Activated T-cell treated with anti-CD3 and anti-CD28 coated beads, Interleukin-2, amount 50 U/mL, for 72 hours (primary cell): ENCODE measurements at regions not wholly inside any gene's neighbourhood (a gene's known extent, or its start where the extent isn't known, plus 50 kb on each side); places are given as distances from the start of the nearest gene placed in this dataset.
"Not testable (repeated sequence)": the region's sequence is repeated elsewhere in the genome, so short reads cannot be mapped to it uniquely, and the experiment has no call there.

Source experiments
- ATAC-seq, 2 donors: fragments of 150-1000 bp; cut with Tn5 transposase; replicated peaks in 1 of 2; 2 replicates each; pipeline ENCODE4 v1.10.0; 2021; ENCODE audit warnings: moderate library complexity in 2 of 2, mild to moderate bottlenecking in 1 of 2
- DNase-seq, 2 donors: peaks; one replicate each; pipeline ENCODE4 v3.0.0; 2021 to 2022; ENCODE audit warnings: mixed read lengths in 1 of 2
- H3K27ac Mint-ChIP-seq: one replicate; pipeline ENCODE4 v1.8.0; 2022; ENCODE audit warnings: mild to moderate bottlenecking, moderate library complexity, mixed read lengths
- H3K27me3 Mint-ChIP-seq: one replicate; pipeline ENCODE4 v1.8.0; 2022; ENCODE audit warnings: low read depth, mixed read lengths
- H3K36me3 Mint-ChIP-seq, 2 donors: one replicate each; pipeline ENCODE4 v1.8.0; 2022; ENCODE audit warnings: mixed read lengths in 2 of 2, mild to moderate bottlenecking in 1 of 2; ENCODE audit not compliant: insufficient read depth in 2 of 2
- H3K4me1 Mint-ChIP-seq: one replicate; pipeline ENCODE4 v1.8.0; 2022; ENCODE audit warnings: low read depth, mixed read lengths
- H3K4me3 Mint-ChIP-seq, 2 donors: one replicate each; pipeline ENCODE4 v1.8.0; 2022; ENCODE audit warnings: mild to moderate bottlenecking in 2 of 2, mixed read lengths in 2 of 2, moderate library complexity in 2 of 2
- H3K9me3 Mint-ChIP-seq, 2 donors: one replicate each; pipeline ENCODE4 v1.8.0; 2022; ENCODE audit warnings: mixed read lengths in 2 of 2

DNA sequence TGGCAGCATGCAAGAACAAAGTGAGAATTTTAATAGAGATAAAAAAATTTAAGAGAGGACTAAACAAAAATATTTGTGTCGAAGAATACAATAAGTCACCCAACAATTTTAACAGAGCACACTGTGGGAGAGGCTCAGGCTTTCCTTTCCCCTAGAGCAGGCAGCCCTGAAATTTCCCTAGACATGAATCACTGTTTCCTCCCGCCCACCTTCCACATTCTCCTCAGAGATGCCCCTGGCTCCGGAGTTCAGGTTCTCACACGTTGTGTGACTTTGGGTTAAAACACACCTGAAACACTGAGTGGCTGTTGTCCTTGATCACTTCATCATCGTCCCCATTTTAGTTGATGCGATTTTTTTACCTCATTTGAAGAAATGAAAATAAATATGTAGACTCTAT, 1231.1 kb downstream of the TMEM121 start:
- DNase-seq, H3K27ac Mint-ChIP-seq, H3K9me3 Mint-ChIP-seq, H3K27me3 Mint-ChIP-seq, H3K36me3 Mint-ChIP-seq: not testable (repeated sequence)
- ATAC-seq, result peak; percentile 50 to 60
- Mint-ChIP-seq H3K4me3 (peak overlapping the region; percentile 29 to 43), H3K4me1 (peaks cover 14% of the 10 kb centered on the region)

DNA sequence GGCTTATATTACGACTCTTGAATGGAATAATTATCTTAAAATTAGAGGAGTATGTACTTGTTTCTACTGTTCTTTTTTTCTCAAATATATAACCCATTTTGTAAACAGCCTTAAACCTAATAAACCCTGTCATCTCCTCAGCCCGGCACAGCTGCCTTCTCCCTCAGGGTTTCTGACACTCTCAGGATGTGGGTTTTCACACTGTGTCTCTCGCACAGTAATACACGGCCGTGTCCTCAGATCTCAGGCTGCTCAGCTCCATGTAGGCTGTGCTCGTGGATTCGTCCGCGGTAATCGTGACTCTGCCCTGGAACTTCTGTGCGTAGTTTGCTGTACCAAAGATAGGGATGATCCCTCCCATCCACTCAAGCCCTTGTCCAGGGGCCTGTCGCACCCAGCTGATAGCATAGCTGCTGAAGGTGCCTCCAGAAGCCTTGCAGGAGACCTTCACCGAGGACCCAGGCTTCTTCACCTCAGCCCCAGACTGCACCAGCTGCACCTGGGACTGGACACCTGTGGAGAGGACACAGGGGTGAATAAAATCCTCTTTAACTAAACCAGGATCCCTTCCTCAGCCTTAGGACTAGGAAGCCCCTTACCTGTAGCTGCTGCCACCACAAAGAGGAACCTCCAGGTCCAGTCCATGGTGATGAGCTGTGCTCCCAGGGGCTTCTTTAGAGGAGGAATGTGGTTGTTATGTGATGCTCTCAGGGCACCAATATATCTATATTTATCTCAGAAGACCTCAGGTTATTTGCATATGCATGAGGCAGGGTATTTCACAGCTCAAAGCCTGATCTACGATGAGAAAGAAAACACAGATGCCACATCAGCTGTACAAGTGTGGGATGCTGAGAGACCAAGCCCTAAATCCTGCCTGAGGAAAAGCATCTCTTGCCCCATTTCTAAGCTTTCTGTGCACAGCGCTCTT, 1235.8 kb downstream of the TMEM121 start:
- not testable (repeated sequence) for H3K9me3 Mint-ChIP-seq, H3K27me3 Mint-ChIP-seq, H3K4me3 Mint-ChIP-seq, H3K27ac Mint-ChIP-seq, DNase-seq, H3K36me3 Mint-ChIP-seq
- peaks cover 36% of the 10 kb centered on the region for H3K4me1 Mint-ChIP-seq
- peak; percentile 27 to 37 for ATAC-seq

GRCh38 chr14:106764968-106765369, 1238.6 kb downstream of the TMEM121 start:
- H3K27me3 Mint-ChIP-seq, H3K27ac Mint-ChIP-seq, H3K36me3 Mint-ChIP-seq, H3K4me3 Mint-ChIP-seq, H3K9me3 Mint-ChIP-seq: not testable (repeated sequence)
- peaks cover 41% of the 10 kb centered on the region for H3K4me1 Mint-ChIP-seq
- peak; percentile 7 to 43 for DNase-seq
- peak; percentile 85 to 89 for ATAC-seq

DNA sequence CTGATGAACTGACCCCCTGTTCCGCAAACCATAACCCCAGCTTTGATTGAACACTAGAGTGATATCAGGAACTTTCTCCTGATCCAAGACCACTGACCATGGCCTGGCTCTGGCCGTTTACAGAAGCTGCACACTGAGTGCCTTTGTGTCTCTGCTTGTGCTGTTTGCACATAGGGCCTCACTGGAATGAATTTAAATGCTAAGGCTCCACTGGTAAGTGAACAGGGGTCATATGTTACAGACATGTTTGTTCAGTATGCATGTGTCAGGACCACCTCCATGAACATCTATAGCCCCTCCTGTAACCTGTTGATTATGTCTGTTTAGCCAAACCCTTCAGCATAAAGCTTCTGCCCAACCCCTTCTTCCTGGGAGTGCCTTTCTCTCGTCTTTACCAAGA, 1239.8 kb downstream of the TMEM121 start:
- Mint-ChIP-seq H3K9me3 (no peaks in the 10 kb centered on the region), H3K27ac (no peak overlapping the region), H3K4me3 (no peak overlapping the region), H3K36me3 (no peaks in the 10 kb centered on the region), H3K4me1 (peaks cover 49% of the 10 kb centered on the region), H3K27me3 (no peaks in the 10 kb centered on the region)
- DNase-seq (no peak), ATAC-seq (no peak)

DNA sequence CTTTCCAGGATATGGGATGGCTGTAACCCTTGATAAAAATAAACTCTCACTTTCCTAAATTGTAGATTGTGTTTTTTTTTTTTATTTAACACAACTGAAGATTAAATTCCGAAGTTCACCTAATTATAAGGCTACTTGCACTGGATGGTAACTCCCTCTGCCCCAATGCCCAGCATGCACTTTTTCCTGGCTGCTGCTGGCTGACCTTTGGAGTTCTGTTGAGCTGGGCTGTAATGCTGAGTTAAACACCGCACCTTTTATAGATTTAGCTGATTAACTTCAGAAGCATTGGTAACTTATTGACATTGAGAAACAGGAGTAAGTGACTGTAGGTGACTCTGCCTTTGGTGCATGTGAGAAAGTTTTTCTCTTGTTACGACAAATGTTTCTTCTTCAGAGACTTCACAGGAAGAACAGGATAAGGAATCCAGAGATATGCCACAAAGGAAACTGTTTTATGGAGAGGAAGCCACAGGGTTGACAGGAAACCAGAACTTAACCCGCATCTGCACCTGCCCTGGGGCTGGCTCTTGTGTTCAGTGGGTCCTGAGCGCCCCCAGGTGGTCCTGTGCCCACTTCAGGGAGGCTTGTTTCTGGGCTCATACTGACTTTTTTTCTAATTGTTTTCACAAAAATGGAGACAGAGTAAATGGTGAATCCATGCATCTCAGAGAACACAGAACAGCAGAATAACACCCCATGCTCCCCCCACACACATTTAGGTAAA, 1240.3 kb downstream of the TMEM121 start:
- not testable (repeated sequence) for H3K27me3 Mint-ChIP-seq, H3K9me3 Mint-ChIP-seq, H3K27ac Mint-ChIP-seq, H3K36me3 Mint-ChIP-seq
- Mint-ChIP-seq H3K4me1 (peaks cover 49% of the 10 kb centered on the region), H3K4me3 (peak overlapping the region; percentile 13 to 29)
- ATAC-seq (peak in 1 of 2 donors; percentile 43), DNase-seq (peak; percentile 45 to 60)

DNA sequence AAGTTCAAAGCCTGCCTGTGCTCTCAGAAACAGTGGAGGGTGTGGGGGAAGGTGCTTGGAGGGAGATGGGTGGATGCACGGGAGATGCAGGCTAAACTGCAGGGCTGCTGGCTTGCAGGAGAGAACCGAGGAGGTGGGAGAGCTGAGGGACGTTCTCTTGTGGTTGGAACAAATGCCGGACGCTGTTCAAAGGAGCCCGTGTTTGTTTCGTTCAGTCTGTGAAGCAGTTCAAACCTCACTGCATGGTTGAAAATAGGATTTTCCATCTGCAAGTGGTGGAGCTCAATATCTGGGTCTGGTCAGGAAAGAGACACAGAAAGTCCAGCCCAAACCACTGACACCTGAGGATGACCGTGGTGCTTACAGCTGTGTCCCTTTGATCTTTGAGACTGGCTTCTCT, 1241.8 kb downstream of the TMEM121 start:
- H3K27ac Mint-ChIP-seq, H3K9me3 Mint-ChIP-seq, DNase-seq, H3K36me3 Mint-ChIP-seq, H3K27me3 Mint-ChIP-seq: not testable (repeated sequence)
- H3K4me3 Mint-ChIP-seq, result peak overlapping the region in 1 of 2 donors; percentile 43
- peaks cover 49% of the 10 kb centered on the region for H3K4me1 Mint-ChIP-seq
- peak in 1 of 2 donors; percentile 35 for ATAC-seq

GRCh38 chr14:106768972-106769700, 1242.8 kb downstream of the TMEM121 start:
- Mint-ChIP-seq H3K4me3 (peak overlapping the region in 1 of 2 donors; percentile 37), H3K4me1 (peaks cover 49% of the 10 kb centered on the region)
- H3K9me3 Mint-ChIP-seq, H3K36me3 Mint-ChIP-seq, DNase-seq, ATAC-seq, H3K27ac Mint-ChIP-seq, H3K27me3 Mint-ChIP-seq: not testable (repeated sequence)

- DNase-seq, H3K36me3 Mint-ChIP-seq, H3K27me3 Mint-ChIP-seq, H3K9me3 Mint-ChIP-seq: not testable (repeated sequence)
- Mint-ChIP-seq H3K4me1 (peaks cover 50% of the 10 kb centered on the region), H3K4me3 (peak overlapping the region in 1 of 2 donors; percentile 6), H3K27ac (peak overlapping the region; percentile 47)
- peak; percentile 80 to 86 for ATAC-seq
Measured at GRCh38 chr14:106770158-106770672, 1243.8 kb downstream of the TMEM121 start.

DNA sequence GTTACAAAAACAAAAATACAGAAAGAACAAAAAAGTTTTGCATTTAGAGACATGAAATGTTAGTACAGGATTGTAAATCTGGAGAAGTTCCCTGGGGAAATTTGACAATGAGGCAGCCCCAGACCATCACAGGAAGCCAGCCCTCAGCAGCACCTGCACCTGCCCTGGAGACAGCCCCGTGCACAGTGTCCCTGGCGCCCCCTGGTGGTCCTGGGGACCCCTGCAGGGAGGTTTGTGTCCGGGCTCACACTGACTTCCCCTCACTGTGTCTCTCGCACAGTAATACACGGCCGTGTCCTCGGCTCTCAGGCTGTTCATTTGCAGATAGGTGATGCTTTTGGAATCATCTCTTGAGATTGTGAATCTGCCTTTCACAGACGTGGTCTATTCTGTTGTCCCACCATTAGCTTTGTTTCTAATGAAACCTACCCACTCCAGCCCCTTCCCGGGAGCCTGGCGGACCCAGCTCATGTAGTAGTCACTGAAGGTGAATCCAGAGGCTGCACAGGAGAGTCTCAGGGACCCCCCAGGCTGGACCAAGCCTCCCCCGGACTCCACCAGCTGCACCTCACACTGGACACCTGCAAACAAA, 1248.6 kb downstream of the TMEM121 start:
- H3K4me1 Mint-ChIP-seq, result peaks cover 32% of the 10 kb centered on the region
- DNase-seq, result peak; percentile 82 to 88
- H3K27ac Mint-ChIP-seq, H3K27me3 Mint-ChIP-seq, H3K9me3 Mint-ChIP-seq, H3K36me3 Mint-ChIP-seq: not testable (repeated sequence)
- H3K4me3 Mint-ChIP-seq, result peak overlapping the region in 1 of 2 donors; percentile 43
- ATAC-seq, result peak in 1 of 2 donors; percentile 46

GRCh38 chr14:106776395-106776983, 1250.1 kb downstream of the TMEM121 start:
- Mint-ChIP-seq H3K36me3 (no peaks in the 10 kb centered on the region), H3K27ac (no peak overlapping the region), H3K27me3 (no peaks in the 10 kb centered on the region), H3K4me3 (no peak overlapping the region), H3K9me3 (no peaks in the 10 kb centered on the region), H3K4me1 (peaks cover 25% of the 10 kb centered on the region)
- ATAC-seq (peak; percentile 79 to 86), DNase-seq (no peak)

DNA sequence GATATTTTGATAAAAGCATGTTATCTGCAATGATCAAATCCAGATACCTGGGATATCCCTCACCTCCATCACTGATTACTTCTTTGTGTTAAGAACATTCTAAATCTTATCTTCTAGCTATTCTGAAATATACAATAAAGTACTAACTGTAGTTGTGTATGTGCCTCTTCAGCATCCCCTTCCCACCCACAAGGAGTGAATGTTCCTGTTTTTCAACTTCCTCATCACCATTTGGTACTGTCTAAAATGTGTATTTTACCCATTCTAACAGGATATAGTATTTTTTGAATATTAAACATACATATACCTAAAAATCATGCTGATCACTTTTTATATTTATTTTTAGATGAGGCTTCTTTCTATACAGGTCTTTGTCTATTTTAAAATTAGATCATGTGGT, 1252.6 kb downstream of the TMEM121 start:
- Mint-ChIP-seq H3K27me3 (no peaks in the 10 kb centered on the region), H3K36me3 (no peaks in the 10 kb centered on the region), H3K4me1 (peaks cover 25% of the 10 kb centered on the region), H3K27ac (no peak overlapping the region), H3K4me3 (no peak overlapping the region), H3K9me3 (no peaks in the 10 kb centered on the region)
- no peak for DNase-seq
- ATAC-seq, result no peak

DNA sequence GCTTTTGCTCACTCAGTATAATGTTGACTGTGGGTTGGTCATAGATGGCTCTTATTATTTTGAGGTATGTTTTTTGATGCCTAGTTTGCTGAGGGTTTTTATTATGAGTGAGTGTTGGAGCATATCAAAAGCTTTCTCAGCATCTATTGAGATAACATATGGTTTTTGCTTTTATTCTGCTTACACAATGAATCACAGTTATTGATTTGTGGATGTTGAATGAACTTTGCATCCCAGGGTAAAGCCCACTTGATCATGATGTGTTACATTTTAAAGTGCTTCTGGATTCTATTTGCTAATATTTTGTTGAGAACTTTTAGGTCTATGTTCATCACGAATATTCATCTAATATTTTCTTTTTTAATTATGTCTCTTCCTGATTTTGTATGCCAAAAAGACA, 1260.3 kb downstream of the TMEM121 start:
- no peaks in the 10 kb centered on the region for H3K36me3 Mint-ChIP-seq
- peaks cover 15% of the 10 kb centered on the region for H3K27me3 Mint-ChIP-seq
- DNase-seq, result no peak
- no peaks in the 10 kb centered on the region for H3K9me3 Mint-ChIP-seq
- H3K4me3 Mint-ChIP-seq, result no peak overlapping the region
- peaks cover 13% of the 10 kb centered on the region for H3K4me1 Mint-ChIP-seq
- ATAC-seq, result no peak
- no peak overlapping the region for H3K27ac Mint-ChIP-seq
